ENCODE measurements at regions not wholly inside any gene's neighbourhood (a gene's known extent, or its start where the extent isn't known, plus 50 kb on each side); places are given as distances from the start of the nearest gene placed in this dataset.

GRCh38 chr16:85443116-85443515 is 170.0 kb upstream of the GSE1 start:
- H2AFZ ChIP-seq (ENCODE audit: low read length): no peak overlapping the region
- no peak overlapping the region for H3K4me2 ChIP-seq (ENCODE audit: low read depth, low read length)
- BruUV-seq (replicated peaks): no TSS peak
- H3K9ac ChIP-seq (ENCODE audit: insufficient read depth, low read depth, low read length): no peak overlapping the region
- in situ Hi-C loops (cut with HindIII; ENCODE audit: extremely low pct_ligation_motif_present, low pct_unique_long_range_greater_than_20kb): loop anchor here (5.0 kb wide), 2 partner anchors 114 to 164 kb away; no protein-coding TSS in a partner anchor
- peaks cover 63% of the 10 kb centered on the region for H3K4me1 ChIP-seq (ENCODE audit: insufficient read depth, low read length)
- 68% methylated on average over 8 of the region's 11 CpGs for WGBS (ENCODE audit: low lambda C conversion rate)
- H3K36me3 ChIP-seq (replicated peaks in 1 of 2; ENCODE audit: control insufficient read depth in 1 of 2, insufficient read depth in 2 of 2, low read length in 2 of 2): no peaks in the 10 kb centered on the region
- intact Hi-C loops (cut with micrococcal nuclease; ENCODE audit: unreplicated experiment): no loop called here
- ChIA-PET CTCF (ENCODE audit: low intra/inter-chr PET ratio, low total read pairs) (no interaction called here), POLR2A (no interaction called here)
- TF ChIP-seq ZBTB7A (CRISPR knock-in tag; IDR thresholded peaks at IDR 0.05) (no peak), ZNF687 (CRISPR knock-in tag; IDR thresholded peaks at IDR 0.05) (0 out of 2 replicates have a peak, but pooled peaks have one; percentile 12), ZBTB33 (CRISPR knock-in tag; IDR thresholded peaks at IDR 0.05) (peak; percentile 85)
- peaks cover 7 to 44% of the 10 kb centered on the region in 2 experiments for H3K27me3 ChIP-seq (ENCODE audit: control insufficient read depth in 1 of 2, insufficient read depth in 2 of 2, low read length in 2 of 2)
- H3K27ac ChIP-seq (ENCODE audit: extremely low read length, insufficient read depth, low read length): no peak overlapping the region
- DNase-seq (ENCODE audit: low spot score) (no peak), FAIRE-seq (no peak), ATAC-seq (no peak)
- H4K20me1 ChIP-seq (ENCODE audit: insufficient read depth, low read length): peaks cover 5% of the 10 kb centered on the region; the same call in 1 of the 2 replicates
- no peaks in the 10 kb centered on the region for H3K9me3 ChIP-seq (ENCODE audit: low read length)
- no peaks in the 10 kb centered on the region for H3K79me2 ChIP-seq (ENCODE audit: insufficient read depth, low read length)
- H3K4me3 ChIP-seq (replicated peaks in 1 of 3; ENCODE audit: insufficient read depth in 1 of 3, low read depth in 2 of 3, low read length in 3 of 3): no peak overlapping the region
